Fibroblast of skin of left biceps (primary cell): ENCODE measurements at regions not wholly inside any gene's neighbourhood (a gene's known extent, or its start where the extent isn't known, plus 50 kb on each side); places are given as distances from the start of the nearest gene placed in this dataset.
A peak's percentile ranks its signal among the peaks of the same experiment; 100 is the strongest.
"Not testable (repeated sequence)": the region's sequence is repeated elsewhere in the genome, so short reads cannot be mapped to it uniquely, and the experiment has no call there.

ENCODE experiments used
- DNase-seq, 2 experiments: peaks; one replicate each; pipeline ENCODE4 v3.0.0-alpha.2; 2013; ENCODE audit warnings: low read depth in 2 of 2

- DNase-seq = no peak
Observed at GRCh38 chr18:38752430-38752829, 1186.8 kb upstream of the CELF4 start.

DNA sequence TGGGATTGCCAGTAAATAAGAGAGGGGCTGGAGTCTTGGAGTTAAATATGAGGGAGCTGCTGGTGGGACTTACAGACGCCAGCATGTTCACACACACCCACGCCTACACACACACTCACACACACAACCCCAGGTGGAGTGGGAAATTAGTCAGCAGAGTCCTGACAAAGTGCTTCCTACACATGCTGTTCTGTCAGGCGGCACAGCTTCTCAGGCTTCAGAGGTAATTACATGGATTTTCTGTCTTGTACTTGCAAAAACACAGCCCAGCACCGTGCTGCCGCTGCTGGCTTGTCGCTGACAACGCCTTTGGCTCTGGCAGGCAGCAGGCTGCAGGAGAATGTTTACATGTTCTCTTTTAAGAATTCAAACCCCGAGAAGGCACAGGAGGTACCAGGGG is 1186.3 kb upstream of the CELF4 start:
- no peak for DNase-seq

GRCh38 chr18:38751211-38751610 is 1185.6 kb upstream of the CELF4 start:
- no peak for DNase-seq

GRCh38 chr18:38750751-38751150 is 1185.2 kb upstream of the CELF4 start:
- no peak for DNase-seq

- no peak for DNase-seq
Observed at GRCh38 chr18:38747153-38747552, 1181.6 kb upstream of the CELF4 start.

DNA sequence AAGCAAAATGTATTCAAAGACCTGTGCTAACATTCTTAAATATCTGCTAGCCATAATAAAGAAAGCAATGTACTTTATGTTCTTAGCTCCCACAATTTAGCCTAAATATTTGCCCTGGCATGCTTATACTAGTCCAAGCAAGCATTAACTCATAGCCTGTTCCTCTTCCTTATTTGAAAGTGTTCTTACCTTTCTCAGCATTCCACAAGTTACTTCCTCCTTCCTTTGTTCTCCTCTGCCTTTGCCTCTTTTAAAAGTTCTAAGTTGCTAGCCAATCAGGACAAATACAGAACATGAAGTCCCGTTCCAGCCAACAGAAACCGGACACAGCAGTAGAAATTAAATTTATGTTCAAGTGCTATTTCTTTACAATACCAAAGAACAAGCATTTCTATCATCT is 1154.6 kb upstream of the CELF4 start:
- not testable (repeated sequence) for DNase-seq

GRCh38 chr18:38718365-38718901 is 1152.8 kb upstream of the CELF4 start:
- DNase-seq = no peak

GRCh38 chr18:38709122-38709521 is 1143.5 kb upstream of the CELF4 start:
- DNase-seq = no peak

GRCh38 chr18:38706373-38706772 is 1140.8 kb upstream of the CELF4 start:
- DNase-seq = no peak

DNA sequence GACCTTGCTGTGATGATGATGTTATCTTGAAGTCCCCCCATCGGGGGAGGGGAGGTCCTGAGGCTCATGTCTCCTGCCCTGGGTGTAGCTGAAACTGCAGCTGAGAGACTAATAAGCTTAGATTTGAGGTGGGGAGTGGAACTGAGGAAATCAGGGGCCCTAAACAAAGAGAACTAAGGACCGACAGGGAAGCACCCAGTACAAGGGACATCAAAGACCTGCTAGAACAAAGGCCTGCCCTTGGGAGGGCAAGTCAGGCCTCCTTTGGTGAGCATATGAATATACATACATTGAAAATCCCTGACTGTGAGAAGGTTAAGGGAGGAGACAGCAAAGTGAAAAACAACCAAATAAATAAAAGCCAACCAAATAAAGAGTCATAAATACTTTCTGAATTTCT is 1132.5 kb upstream of the CELF4 start:
- no peak for DNase-seq

GRCh38 chr18:38695559-38696280 is 1130.1 kb upstream of the CELF4 start:
- peak in 1 of 2 experiments; percentile 1 for DNase-seq

GRCh38 chr18:38693104-38693503 is 1127.5 kb upstream of the CELF4 start:
- no peak for DNase-seq

GRCh38 chr18:38690626-38691025 is 1125.0 kb upstream of the CELF4 start:
- no peak for DNase-seq

GRCh38 chr18:38688416-38688815 is 1122.8 kb upstream of the CELF4 start:
- no peak for DNase-seq

DNA sequence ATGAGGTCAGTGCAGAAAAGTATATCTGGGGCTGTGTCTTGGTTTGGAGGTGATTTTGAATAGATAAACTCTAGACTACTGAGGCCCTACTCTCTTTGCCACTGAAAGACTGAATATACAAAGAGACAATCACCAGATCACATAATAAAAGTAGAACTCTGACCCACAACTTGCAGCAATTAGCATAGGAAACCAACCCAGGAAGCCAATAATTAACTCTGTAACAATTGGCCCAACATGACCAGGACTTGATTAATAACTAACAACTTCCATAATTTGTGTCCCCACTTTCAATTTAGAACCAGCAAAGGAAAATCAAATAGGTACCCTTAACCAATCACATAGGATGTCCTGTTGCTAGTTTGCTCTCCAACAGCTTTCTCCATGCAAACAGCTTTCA is 1104.9 kb upstream of the CELF4 start:
- no peak for DNase-seq

GRCh38 chr18:38664929-38665328 is 1099.3 kb upstream of the CELF4 start:
- DNase-seq = no peak

GRCh38 chr18:38663682-38664081 is 1098.1 kb upstream of the CELF4 start:
- no peak for DNase-seq

DNA sequence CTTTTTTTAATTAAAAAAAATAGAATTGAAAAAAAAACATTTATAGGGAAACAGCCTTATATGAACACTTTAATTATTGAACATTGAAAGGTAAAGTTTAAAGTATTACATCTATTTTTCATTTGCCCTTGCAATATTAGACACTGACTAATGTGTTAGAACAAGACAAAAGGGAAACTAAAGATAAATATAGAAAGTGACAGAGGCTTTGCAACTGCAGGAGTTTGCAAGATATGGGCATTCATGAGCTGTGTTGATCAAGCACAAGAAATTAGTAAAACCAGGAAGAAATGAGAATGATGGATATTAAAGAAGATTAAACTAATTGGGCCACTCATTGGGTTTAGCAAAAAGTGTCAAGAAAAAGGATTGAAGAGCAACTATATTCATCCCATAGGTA is 1097.7 kb upstream of the CELF4 start:
- no peak for DNase-seq

DNA sequence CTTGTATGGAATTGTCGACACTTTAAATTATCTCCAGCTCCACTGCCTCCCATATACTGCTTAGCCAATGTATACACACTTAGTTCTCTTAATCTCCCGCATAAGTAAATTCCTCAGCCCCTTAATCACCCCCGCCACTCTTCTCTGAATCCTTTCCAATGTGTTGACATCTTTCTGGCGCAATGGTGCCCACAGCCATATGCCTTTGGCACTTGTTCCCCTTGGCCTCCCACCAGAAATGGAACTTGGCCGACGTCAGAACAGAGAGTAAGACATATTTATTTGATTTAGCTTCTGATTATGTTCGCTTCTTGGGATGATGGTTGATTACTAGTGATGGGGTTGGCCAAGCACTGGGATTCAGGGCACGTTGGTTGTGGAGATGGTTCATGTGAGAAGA is 1089.3 kb upstream of the CELF4 start:
- no peak for DNase-seq

GRCh38 chr18:38651736-38652135 is 1086.1 kb upstream of the CELF4 start:
- no peak for DNase-seq

DNA sequence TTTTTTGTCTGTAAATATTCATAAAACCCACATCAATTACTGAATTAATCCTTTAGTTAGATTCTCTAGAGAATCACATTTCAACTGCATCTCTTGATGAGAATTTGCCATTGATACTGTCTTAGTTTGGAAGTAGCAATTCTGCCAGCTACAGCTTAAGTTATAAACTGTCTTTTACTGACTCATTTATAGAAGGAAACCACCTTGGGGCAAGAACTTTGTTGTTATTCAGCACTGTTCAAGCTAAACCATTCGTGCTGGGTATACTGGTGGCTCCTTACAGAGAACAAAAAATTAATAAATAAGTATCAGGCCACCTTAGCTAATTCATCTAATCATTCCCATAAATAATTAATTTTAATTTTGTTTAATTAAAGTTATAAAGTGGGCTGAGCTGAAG is 1082.6 kb upstream of the CELF4 start:
- no peak for DNase-seq

DNA sequence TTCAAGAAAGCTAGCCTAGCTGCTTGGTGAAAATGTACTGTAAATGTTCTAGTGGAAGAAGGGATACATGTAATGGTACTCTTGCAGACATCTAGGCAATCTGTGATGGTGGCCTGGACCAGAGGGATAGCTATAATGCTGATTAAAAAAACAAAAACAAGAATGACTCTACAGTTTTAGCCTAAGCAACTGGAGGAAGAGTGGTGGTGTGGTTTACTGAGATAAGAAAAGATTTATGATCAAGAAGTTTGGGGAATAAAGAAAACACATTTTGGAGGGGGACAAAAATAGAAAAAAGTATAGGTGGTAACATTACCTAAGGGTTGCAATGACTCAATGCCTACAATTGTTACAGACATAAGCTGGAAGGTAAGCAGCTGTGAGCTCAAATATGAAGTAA is 1080.7 kb upstream of the CELF4 start:
- DNase-seq = no peak

- DNase-seq = no peak
Observed at GRCh38 chr18:38644875-38645641, 1079.5 kb upstream of the CELF4 start.
